WTC11 (cell line): ENCODE measurements at regions not wholly inside any gene's neighbourhood (a gene's known extent, or its start where the extent isn't known, plus 50 kb on each side); places are given as distances from the start of the nearest gene placed in this dataset.

Source experiments
- ATAC-seq: fragments of 200-7000 bp; cut with Tn5 transposase; 2 replicates; pipeline ENCODE4 v1.10.0; 2021; ENCODE audit warnings: mild to moderate bottlenecking, moderate library complexity
- CTCF ChIA-PET: fragments of 300-600 bp; sonication (Branson Sonifier 250); formaldehyde crosslinking; loops from one replicate; lab custom pipeline; 2021; ENCODE audit warnings: antibody characterized with exemption; lab: Charles Lee
- POLR2A ChIA-PET: fragments of 350-600 bp; sonication (Branson Sonifier 250); formaldehyde crosslinking; loops from one replicate; lab custom pipeline; 2021; ENCODE audit warnings: antibody characterized with exemption; lab: Charles Lee
- DNase-seq: peaks from one replicate; pipeline ENCODE4 v3.0.0; 2021; ENCODE audit warnings: low spot score
- H3K27ac Mint-ChIP-seq: 2 replicates; pipeline ENCODE4 v1.8.0; 2021; ENCODE audit warnings: mixed read lengths
- H3K27me3 Mint-ChIP-seq: 2 replicates; pipeline ENCODE4 v1.8.0; 2021; ENCODE audit warnings: low read depth, mild to moderate bottlenecking, moderate library complexity, mixed read lengths
- H3K36me3 Mint-ChIP-seq: 2 replicates; pipeline ENCODE4 v1.8.0; 2021; ENCODE audit warnings: mixed read lengths
- H3K4me1 Mint-ChIP-seq: 2 replicates; pipeline ENCODE4 v1.8.0; 2022; ENCODE audit warnings: mixed read lengths
- H3K4me3 Mint-ChIP-seq: 2 replicates; pipeline ENCODE4 v1.8.0; 2021; ENCODE audit warnings: mild to moderate bottlenecking, moderate library complexity, mixed read lengths
- H3K9me3 Mint-ChIP-seq: 2 replicates; pipeline ENCODE4 v1.8.0; 2021; ENCODE audit warnings: mixed read lengths
- AR ChIP-seq: fragments of 250-450 bp; sonication (Bioruptor Pico); IDR thresholded peaks from 2 replicates; pipeline ENCODE4 v1.9.0; 2021; ENCODE audit warnings: mild to moderate bottlenecking
- E2F4 ChIP-seq: sonication (generic); formaldehyde crosslinking; IDR thresholded peaks from 2 replicates; pipeline ENCODE4 v1.8.1; 2022; ENCODE audit warnings: low read depth, mild to moderate bottlenecking, moderate library complexity, missing genetic modification reagents, borderline replicate concordance
- E2F5 ChIP-seq: sonication (generic); formaldehyde crosslinking; IDR thresholded peaks from 2 replicates; pipeline ENCODE4 v1.8.1; 2022; ENCODE audit warnings: mild to moderate bottlenecking, moderate library complexity, missing genetic modification reagents
- ELF4 ChIP-seq: sonication (generic); formaldehyde crosslinking; IDR thresholded peaks from 2 replicates; pipeline ENCODE4 v1.8.1; 2022; ENCODE audit warnings: low read depth, mild to moderate bottlenecking, moderate library complexity, missing genetic modification reagents
- GABPB1 ChIP-seq: sonication (generic); formaldehyde crosslinking; IDR thresholded peaks from 2 replicates; pipeline ENCODE4 v1.8.1; 2023; ENCODE audit warnings: mild to moderate bottlenecking, missing genetic modification reagents
- MXD4 ChIP-seq: fragments of 250-450 bp; sonication (Bioruptor Pico); IDR thresholded peaks from 2 replicates; pipeline ENCODE4 v1.8.0; 2021; ENCODE audit warnings: mild to moderate bottlenecking, moderate library complexity, borderline replicate concordance
- NR1H2 ChIP-seq: sonication (generic); formaldehyde crosslinking; IDR thresholded peaks from 2 replicates; pipeline ENCODE4 v1.9.0; 2021; ENCODE audit warnings: mild to moderate bottlenecking, moderate library complexity, missing genetic modification reagents
- NR2C2 ChIP-seq: sonication (generic); formaldehyde crosslinking; IDR thresholded peaks from 2 replicates; pipeline ENCODE4 v1.8.0; 2022; ENCODE audit warnings: mild to moderate bottlenecking, missing genetic modification reagents
- RELA ChIP-seq: sonication (generic); formaldehyde crosslinking; IDR thresholded peaks from 2 replicates; pipeline ENCODE4 v1.8.1; 2022; ENCODE audit warnings: missing genetic modification reagents, mild to moderate bottlenecking, borderline replicate concordance
- SMAD4 ChIP-seq: sonication (generic); formaldehyde crosslinking; IDR thresholded peaks from 2 replicates; pipeline ENCODE4 v1.8.0; 2022; ENCODE audit warnings: mild to moderate bottlenecking, missing genetic modification reagents
- TP53 ChIP-seq: sonication (generic); formaldehyde crosslinking; IDR thresholded peaks from 2 replicates; pipeline ENCODE4 v1.8.1; 2023; ENCODE audit warnings: mild to moderate bottlenecking, missing genetic modification reagents
- USF2 ChIP-seq: sonication (generic); formaldehyde crosslinking; IDR thresholded peaks from 2 replicates; pipeline ENCODE4 v1.8.1; 2023; ENCODE audit warnings: mild to moderate bottlenecking, missing genetic modification reagents, moderate library complexity
- ZBTB21 ChIP-seq: sonication (generic); formaldehyde crosslinking; IDR thresholded peaks from 2 replicates; pipeline ENCODE4 v1.8.1; 2023; ENCODE audit warnings: mild to moderate bottlenecking, missing genetic modification reagents, borderline replicate concordance
- ZNF317 ChIP-seq: sonication (generic); formaldehyde crosslinking; IDR thresholded peaks from 2 replicates; pipeline ENCODE4 v1.8.1; 2023; ENCODE audit warnings: low read depth, mild to moderate bottlenecking, moderate library complexity, missing genetic modification reagents, borderline replicate concordance
- ZSCAN18 ChIP-seq: fragments of 250-450 bp; sonication (Bioruptor Pico); IDR thresholded peaks from 2 replicates; pipeline ENCODE4 v2.1.2; 2022; ENCODE audit warnings: mild to moderate bottlenecking, moderate library complexity
- TF ChIP-seq, protein P1 (sequence below): fragments of 250-450 bp; sonication (Bioruptor Pico); IDR thresholded peaks from 2 replicates; pipeline ENCODE4 v1.8.0; 2021; ENCODE audit warnings: mild to moderate bottlenecking

- TF ChIP-seq MXD4 (CRISPR knock-in tag) (no peak), ZBTB21 (CRISPR knock-in tag) (no peak), ZSCAN18 (no peak), USF2 (CRISPR knock-in tag) (no peak)
- TF ChIP-seq, protein P1, sequence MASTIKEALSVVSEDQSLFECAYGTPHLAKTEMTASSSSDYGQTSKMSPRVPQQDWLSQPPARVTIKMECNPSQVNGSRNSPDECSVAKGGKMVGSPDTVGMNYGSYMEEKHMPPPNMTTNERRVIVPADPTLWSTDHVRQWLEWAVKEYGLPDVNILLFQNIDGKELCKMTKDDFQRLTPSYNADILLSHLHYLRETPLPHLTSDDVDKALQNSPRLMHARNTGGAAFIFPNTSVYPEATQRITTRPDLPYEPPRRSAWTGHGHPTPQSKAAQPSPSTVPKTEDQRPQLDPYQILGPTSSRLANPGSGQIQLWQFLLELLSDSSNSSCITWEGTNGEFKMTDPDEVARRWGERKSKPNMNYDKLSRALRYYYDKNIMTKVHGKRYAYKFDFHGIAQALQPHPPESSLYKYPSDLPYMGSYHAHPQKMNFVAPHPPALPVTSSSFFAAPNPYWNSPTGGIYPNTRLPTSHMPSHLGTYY (CRISPR knock-in tag), result no peak
Measured at GRCh38 chr5:76000582-76000981, 82.6 kb upstream of the SV2C start (continued).

DNA sequence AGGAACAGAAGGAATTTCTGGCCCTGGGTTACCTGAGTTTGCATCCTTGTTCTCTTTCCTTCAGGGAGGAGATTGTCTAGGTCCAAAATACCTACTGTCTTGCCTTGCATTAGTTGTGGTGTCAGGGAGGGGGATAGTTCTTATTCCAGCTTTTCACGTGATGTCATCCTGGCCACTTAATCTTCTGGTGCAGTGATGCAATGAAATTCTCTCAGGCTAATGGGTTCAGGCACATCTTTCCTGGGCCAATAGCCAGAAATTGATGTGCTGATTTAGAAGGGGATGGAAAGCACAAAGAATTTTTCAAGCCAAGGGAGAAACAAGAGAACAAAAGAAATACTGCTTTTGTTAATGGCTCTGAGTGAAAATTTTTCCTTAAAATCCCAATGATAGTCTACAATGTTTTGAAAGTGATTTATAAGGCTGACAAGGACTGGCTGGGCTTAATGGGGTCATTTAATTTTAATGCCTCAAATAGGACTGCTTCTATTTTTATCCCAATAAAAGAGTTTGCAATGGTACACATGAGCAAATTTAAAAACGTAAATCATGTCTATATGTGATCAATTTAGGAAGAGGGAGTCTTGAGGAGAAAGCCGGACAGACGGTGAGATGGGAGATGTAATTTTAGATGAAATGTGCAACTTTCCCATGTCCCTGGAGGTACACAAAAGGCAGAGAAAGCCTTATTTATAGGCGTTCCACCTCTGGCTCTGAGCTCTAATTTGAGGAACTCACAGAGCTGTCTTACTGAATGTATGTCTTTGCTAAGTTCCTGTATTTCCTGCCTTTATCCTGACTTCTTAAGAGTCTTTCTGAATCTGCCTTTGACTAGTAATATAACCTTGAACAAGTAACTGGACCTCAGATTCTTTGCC is 89.3 kb upstream of the SV2C start:
- POLR2A ChIA-PET, result no interaction called here
- H3K4me1 Mint-ChIP-seq, result no peaks in the 10 kb centered on the region
- peaks cover 3% of the 10 kb centered on the region for H3K36me3 Mint-ChIP-seq
- DNase-seq (no peak), ATAC-seq (no peak)
- peaks cover 19% of the 10 kb centered on the region for H3K9me3 Mint-ChIP-seq
- H3K27me3 Mint-ChIP-seq, result peaks cover 4% of the 10 kb centered on the region; the same call in 1 of the 2 replicates
- no peak overlapping the region for H3K27ac Mint-ChIP-seq
- no peak for TF ChIP-seq GABPB1
- no peak for TF ChIP-seq E2F4 (CRISPR knock-in tag)
- no peak for TF ChIP-seq NR2C2
- TF ChIP-seq SMAD4 (CRISPR knock-in tag), result no peak
- TF ChIP-seq E2F5, result no peak
- no peak for TF ChIP-seq ZNF317 (CRISPR knock-in tag)
- no peak for TF ChIP-seq ZSCAN18
- TF ChIP-seq RELA (CRISPR knock-in tag), result no peak
- TF ChIP-seq ELF4 (CRISPR knock-in tag), result no peak
- TF ChIP-seq AR (CRISPR knock-in tag), result no peak
- TF ChIP-seq NR1H2 (CRISPR knock-in tag), result no peak
- no peak for TF ChIP-seq TP53 (CRISPR knock-in tag)
- TF ChIP-seq, all 79 proteins: peak for 0
- H3K4me3 Mint-ChIP-seq, result no peak overlapping the region
- CTCF ChIA-PET, result interaction anchor here (1.0 kb wide), 1 partner anchor 181 kb away, joined by 3 read pairs; no protein-coding TSS in a partner anchor
